WERI-Rb-1 (cell line): ENCODE measurements at regions not wholly inside any gene's neighbourhood (a gene's known extent, or its start where the extent isn't known, plus 50 kb on each side); places are given as distances from the start of the nearest gene placed in this dataset.

Source experiments
- DNase-seq: peaks from one replicate; pipeline ENCODE4 v3.0.0-alpha.2; 2020
- H3K27ac ChIP-seq: fragments of 250-450 bp; sonication (Bioruptor Pico); 2 replicates; pipeline ENCODE4 v1.5.1; 2020; ENCODE audit warnings: mild to moderate bottlenecking, moderate library complexity
- H3K27me3 ChIP-seq: fragments of 250-450 bp; sonication (Bioruptor Pico); 2 replicates; pipeline ENCODE4 v1.5.1; 2021; ENCODE audit warnings: mild to moderate bottlenecking, low read depth, moderate library complexity; ENCODE audit not compliant: insufficient read depth, severe bottlenecking
- H3K36me3 ChIP-seq: fragments of 250-450 bp; sonication (Bioruptor Pico); 2 replicates; pipeline ENCODE4 v1.5.1; 2020; ENCODE audit warnings: mild to moderate bottlenecking, moderate library complexity
- H3K4me3 ChIP-seq: 2 replicates; pipeline ENCODE4 v1.5.1; 2011; ENCODE audit warnings: low read depth, mild to moderate bottlenecking, control low read depth, low read length
- H3K9me3 ChIP-seq: fragments of 250-450 bp; sonication (Bioruptor Pico); 2 replicates; pipeline ENCODE4 v1.5.1; 2021; ENCODE audit warnings: mild to moderate bottlenecking, moderate library complexity; ENCODE audit not compliant: severe bottlenecking
- CTCF ChIP-seq: IDR thresholded peaks from 2 replicates; pipeline ENCODE4 v1.5.1; 2011; ENCODE audit warnings: low read depth, mild to moderate bottlenecking, control low read depth, inconsistent platforms, low read length

GRCh38 chr13:40168425-40169166 lies 497.8 kb downstream of the FOXO1 start:
- no peak for TF ChIP-seq CTCF
- no peak overlapping the region for H3K4me3 ChIP-seq

GRCh38 chr13:40169476-40169875 lies 497.0 kb downstream of the FOXO1 start:
- Histone ChIP-seq H3K9me3 (no peaks in the 10 kb centered on the region), H3K27me3 (no peaks in the 10 kb centered on the region), H3K27ac (no peak overlapping the region), H3K36me3 (no peaks in the 10 kb centered on the region), H3K4me3 (no peak overlapping the region)
- no peak for DNase-seq
- no peak for TF ChIP-seq CTCF

More at GRCh38 chr13:40168425-40169166, 497.8 kb downstream of the FOXO1 start:
- DNase-seq = no peak
- Histone ChIP-seq H3K27me3 (no peaks in the 10 kb centered on the region), H3K9me3 (no peaks in the 10 kb centered on the region), H3K36me3 (no peaks in the 10 kb centered on the region), H3K27ac (no peak overlapping the region)

- no peak for TF ChIP-seq CTCF
- Histone ChIP-seq H3K36me3 (no peaks in the 10 kb centered on the region), H3K27me3 (no peaks in the 10 kb centered on the region), H3K9me3 (no peaks in the 10 kb centered on the region), H3K27ac (no peak overlapping the region), H3K4me3 (no peak overlapping the region)
- no peak for DNase-seq
Observed at GRCh38 chr13:40170091-40170490, 496.4 kb downstream of the FOXO1 start.

- Histone ChIP-seq H3K27ac (no peak overlapping the region), H3K27me3 (no peaks in the 10 kb centered on the region), H3K4me3 (no peak overlapping the region), H3K36me3 (no peaks in the 10 kb centered on the region), H3K9me3 (no peaks in the 10 kb centered on the region)
- DNase-seq = no peak
- no peak for TF ChIP-seq CTCF
Observed at GRCh38 chr13:40170982-40171381, 495.5 kb downstream of the FOXO1 start.

GRCh38 chr13:40171566-40171965 lies 494.9 kb downstream of the FOXO1 start:
- H3K4me3 ChIP-seq = no peak overlapping the region
- no peak overlapping the region for H3K27ac ChIP-seq
- H3K9me3 ChIP-seq = no peaks in the 10 kb centered on the region
- no peaks in the 10 kb centered on the region for H3K36me3 ChIP-seq
- no peak for TF ChIP-seq CTCF
- H3K27me3 ChIP-seq = no peaks in the 10 kb centered on the region
- DNase-seq = no peak

GRCh38 chr13:40172149-40172591 lies 494.3 kb downstream of the FOXO1 start:
- no peak for DNase-seq
- no peak for TF ChIP-seq CTCF
- no peak overlapping the region for H3K27ac ChIP-seq
- no peaks in the 10 kb centered on the region for H3K36me3 ChIP-seq
- H3K4me3 ChIP-seq = no peak overlapping the region
- H3K9me3 ChIP-seq = no peaks in the 10 kb centered on the region
- no peaks in the 10 kb centered on the region for H3K27me3 ChIP-seq
